22Rv1 (cell line): ENCODE measurements at regions not wholly inside any gene's neighbourhood (a gene's known extent, or its start where the extent isn't known, plus 50 kb on each side); places are given as distances from the start of the nearest gene placed in this dataset.

ENCODE experiments used
- CTCF ChIP-seq: fragments of 450-650 bp; IDR thresholded peaks from 2 replicates; pipeline ENCODE4 v1.5.1; 2017; ENCODE audit warnings: mild to moderate bottlenecking
- ZFX ChIP-seq: fragments of 450-650 bp; IDR thresholded peaks from 2 replicates; pipeline ENCODE4 v1.6.1; 2017; ENCODE audit warnings: antibody characterized with exemption, borderline replicate concordance

DNA sequence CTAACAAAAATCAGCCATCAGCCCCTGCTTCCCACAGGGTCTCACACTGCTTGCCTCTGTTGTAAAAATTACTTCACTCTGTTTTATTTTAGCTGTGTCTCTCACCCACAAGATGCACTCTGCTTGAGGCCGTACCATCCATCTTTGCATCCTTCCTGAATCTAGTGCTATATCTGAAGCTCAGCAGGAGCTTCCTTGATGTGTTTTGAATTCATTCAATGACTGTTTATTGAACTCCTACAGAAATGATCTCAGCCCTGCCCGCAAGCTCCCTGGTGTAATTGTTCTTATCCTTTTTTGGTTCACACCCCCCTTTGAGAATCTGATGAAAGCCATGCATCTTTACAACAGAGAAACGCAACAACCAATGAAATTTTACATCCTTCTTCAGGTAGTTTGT, 310.2 kb upstream of the ZC3H12C start:
- TF ChIP-seq CTCF (no peak), ZFX (no peak)
